GM18861 (cell line): ENCODE measurements at regions not wholly inside any gene's neighbourhood (a gene's known extent, or its start where the extent isn't known, plus 50 kb on each side); places are given as distances from the start of the nearest gene placed in this dataset.
"Not testable (repeated sequence)": the region's sequence is repeated elsewhere in the genome, so short reads cannot be mapped to it uniquely, and the experiment has no call there.

ENCODE experiments used
- ATAC-seq: cut with Tn5 transposase; IDR thresholded peaks from one replicate; pipeline ENCODE4 v1.9.1; 2021; ENCODE audit not compliant: unreplicated experiment

- no peak for ATAC-seq
Measured at GRCh38 chr13:82467626-82468025, 1414.6 kb downstream of the SLITRK1 start.

GRCh38 chr13:82459575-82459974, 1422.7 kb downstream of the SLITRK1 start:
- ATAC-seq, result not testable (repeated sequence)

- no peak for ATAC-seq
Measured at GRCh38 chr13:82458169-82458568, 1424.1 kb downstream of the SLITRK1 start.

- not testable (repeated sequence) for ATAC-seq
Measured at GRCh38 chr13:82457548-82457947, 1424.7 kb downstream of the SLITRK1 start.

- no peak for ATAC-seq
Measured at GRCh38 chr13:82447416-82448077, 1434.7 kb downstream of the SLITRK1 start.

GRCh38 chr13:82439159-82439904, 1442.9 kb downstream of the SLITRK1 start:
- ATAC-seq, result no peak

GRCh38 chr13:82438320-82438719, 1444.0 kb downstream of the SLITRK1 start:
- ATAC-seq, result no peak

GRCh38 chr13:82436099-82436585, 1446.1 kb downstream of the SLITRK1 start:
- no peak for ATAC-seq

GRCh38 chr13:82432949-82433348, 1449.3 kb downstream of the SLITRK1 start:
- no peak for ATAC-seq

- no peak for ATAC-seq
Measured at GRCh38 chr13:82412749-82413148, 1469.5 kb downstream of the SLITRK1 start.

- ATAC-seq, result no peak
Measured at GRCh38 chr13:82407321-82407720, 1475.0 kb downstream of the SLITRK1 start.

- no peak for ATAC-seq
Measured at GRCh38 chr13:82374719-82375118, 1507.6 kb downstream of the SLITRK1 start.

GRCh38 chr13:82370316-82370715, 1512.0 kb downstream of the SLITRK1 start:
- ATAC-seq, result no peak

- ATAC-seq, result no peak
Measured at GRCh38 chr13:82364525-82364924, 1517.7 kb downstream of the SLITRK1 start.

- ATAC-seq, result no peak
Measured at GRCh38 chr13:82358284-82358683, 1524.0 kb downstream of the SLITRK1 start.

GRCh38 chr13:82356667-82357410, 1525.4 kb downstream of the SLITRK1 start:
- ATAC-seq, result no peak

GRCh38 chr13:82344867-82345266, 1537.4 kb downstream of the SLITRK1 start:
- ATAC-seq, result no peak

GRCh38 chr13:82341116-82341515, 1541.2 kb downstream of the SLITRK1 start:
- no peak for ATAC-seq

- ATAC-seq, result peak; percentile 55
Measured at GRCh38 chr13:82330499-82330898, 1551.8 kb downstream of the SLITRK1 start.

- ATAC-seq, result no peak
Measured at GRCh38 chr13:82323101-82323500, 1559.2 kb downstream of the SLITRK1 start.

- no peak for ATAC-seq
Measured at GRCh38 chr13:82305588-82305987, 1576.7 kb downstream of the SLITRK1 start.

- no peak for ATAC-seq
Measured at GRCh38 chr13:82298106-82298505, 1584.2 kb downstream of the SLITRK1 start.
